ACC112 (cell line): ENCODE measurements at regions not wholly inside any gene's neighbourhood (a gene's known extent, or its start where the extent isn't known, plus 50 kb on each side); places are given as distances from the start of the nearest gene placed in this dataset.

Experiments
- H2AFZ ChIP-seq: fragments of 200-600 bp; sonication (generic); one replicate; pipeline ENCODE4 v1.6.0; 2017; ENCODE audit warnings: antibody characterized with exemption, low read length; ENCODE audit not compliant: unreplicated experiment
- H3K27ac ChIP-seq: fragments of 200-600 bp; sonication (generic); 2 replicates; pipeline ENCODE4 v1.5.1; 2014; ENCODE audit warnings: low read depth, mild to moderate bottlenecking, antibody characterized with exemption, low read length, moderate library complexity
- H3K27me3 ChIP-seq: fragments of 200-600 bp; sonication (generic); 2 replicates; pipeline ENCODE4 v1.6.1; 2014; ENCODE audit warnings: mild to moderate bottlenecking, antibody characterized with exemption, low read length, moderate library complexity, mixed read lengths; ENCODE audit not compliant: insufficient read depth
- H3K36me3 ChIP-seq: fragments of 200-600 bp; sonication (generic); 2 replicates; pipeline ENCODE4 v1.6.1; 2016; ENCODE audit warnings: mild to moderate bottlenecking, antibody characterized with exemption, low read length, moderate library complexity, mixed read lengths; ENCODE audit not compliant: insufficient read depth
- H3K4me1 ChIP-seq: fragments of 200-600 bp; sonication (generic); one replicate; pipeline ENCODE4 v1.6.1; 2016; ENCODE audit warnings: low read length, mixed read lengths; ENCODE audit not compliant: insufficient read depth, unreplicated experiment, control insufficient read depth
- H3K4me3 ChIP-seq: fragments of 200-600 bp; sonication (generic); 2 replicates; pipeline ENCODE4 v1.5.1; 2014; ENCODE audit warnings: mild to moderate bottlenecking, low read depth, low read length
- H3K79me2 ChIP-seq: fragments of 200-600 bp; sonication (generic); one replicate; pipeline ENCODE4 v1.6.0; 2016; ENCODE audit warnings: low read length; ENCODE audit not compliant: control insufficient read depth, unreplicated experiment, insufficient read depth

- Histone ChIP-seq H3K4me3 (no peak overlapping the region), H3K27me3 (peaks cover 9% of the 10 kb centered on the region; the same call in 1 of the 2 replicates), H3K36me3 (no peaks in the 10 kb centered on the region), H3K79me2 (no peaks in the 10 kb centered on the region), H3K27ac (no peak overlapping the region), H2AFZ (no peak overlapping the region), H3K4me1 (no peaks in the 10 kb centered on the region)
These were observed 362.8 kb upstream of the TBX3 start for GRCh38 chr12:115046805-115047204.

DNA sequence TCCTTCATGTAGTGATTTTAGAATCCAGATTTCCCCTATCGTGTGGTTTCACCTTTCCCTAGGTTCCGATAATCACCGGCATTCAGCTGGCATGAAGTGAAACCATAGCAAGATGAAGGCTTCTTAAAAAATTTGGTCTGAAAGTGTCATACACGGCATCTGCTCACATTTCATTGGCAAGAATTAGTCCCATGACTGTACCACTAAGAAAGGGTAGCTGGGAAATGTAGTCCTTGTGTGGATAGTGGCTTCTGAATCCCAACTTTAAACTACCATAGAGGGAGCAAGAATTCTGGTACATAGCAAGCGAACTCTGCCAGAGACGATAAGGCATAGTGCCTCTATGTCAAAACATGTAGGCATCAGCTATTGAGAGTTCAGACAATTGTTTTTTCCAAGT, 360.1 kb upstream of the TBX3 start:
- Histone ChIP-seq H3K27me3 (peaks cover 9% of the 10 kb centered on the region; the same call in 1 of the 2 replicates), H2AFZ (no peak overlapping the region), H3K4me1 (no peaks in the 10 kb centered on the region), H3K27ac (no peak overlapping the region), H3K4me3 (no peak overlapping the region), H3K79me2 (no peaks in the 10 kb centered on the region), H3K36me3 (no peaks in the 10 kb centered on the region)

DNA sequence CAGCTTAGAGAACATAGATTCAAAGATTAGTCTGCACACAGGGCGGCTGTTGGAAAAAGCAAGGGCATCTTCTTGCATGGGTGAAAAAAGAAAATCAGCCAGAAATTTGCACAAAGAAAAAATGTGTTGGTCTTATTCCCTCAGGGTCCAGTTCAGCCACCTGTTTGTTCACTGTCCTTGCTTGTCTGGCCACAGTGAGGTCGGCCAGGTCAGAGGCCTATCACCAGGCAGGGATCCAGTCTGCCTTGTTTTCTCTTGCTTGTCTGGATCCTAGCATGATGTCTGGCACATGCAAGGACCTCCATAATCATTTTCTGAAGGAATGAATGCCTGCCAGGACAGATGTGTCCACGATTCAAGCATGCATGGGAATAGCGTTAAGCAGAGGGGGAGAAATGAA, 359.1 kb upstream of the TBX3 start:
- H3K36me3 ChIP-seq = no peaks in the 10 kb centered on the region

DNA sequence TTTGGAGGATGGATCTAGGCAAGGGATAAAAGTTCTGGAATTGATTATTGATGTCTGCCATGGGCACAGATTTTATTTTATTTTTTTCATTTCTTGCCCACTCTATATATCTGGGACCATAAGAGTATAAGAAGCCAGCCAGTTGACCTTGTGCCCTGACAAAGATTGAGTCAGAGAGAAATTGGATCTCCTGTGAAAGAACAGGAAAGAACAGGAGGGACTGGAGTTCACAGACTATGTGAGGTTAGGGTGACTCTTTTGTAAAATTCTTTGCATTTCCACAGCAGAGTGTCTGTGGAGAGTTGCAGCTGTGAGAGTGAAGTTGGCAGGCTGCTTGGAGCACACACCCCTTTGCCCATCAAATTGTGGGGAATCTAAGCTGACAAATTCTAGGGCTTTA, 358.4 kb upstream of the TBX3 start:
- H3K36me3 ChIP-seq = no peaks in the 10 kb centered on the region
- H3K27ac ChIP-seq = no peak overlapping the region
- H2AFZ ChIP-seq = no peak overlapping the region
- no peak overlapping the region for H3K4me3 ChIP-seq
- 0 out of 2 replicates have a peak, but pooled peaks cover 5% of the 10 kb centered on the region for H3K27me3 ChIP-seq
- H3K79me2 ChIP-seq = no peaks in the 10 kb centered on the region
- no peaks in the 10 kb centered on the region for H3K4me1 ChIP-seq

More for the DNA sequence above, 359.1 kb upstream of the TBX3 start:
- H3K4me3 ChIP-seq = no peak overlapping the region
- no peak overlapping the region for H3K27ac ChIP-seq
- H3K79me2 ChIP-seq = no peaks in the 10 kb centered on the region
- H3K4me1 ChIP-seq = no peaks in the 10 kb centered on the region
- no peak overlapping the region for H2AFZ ChIP-seq
- H3K27me3 ChIP-seq = peaks cover 9% of the 10 kb centered on the region; the same call in 1 of the 2 replicates

DNA sequence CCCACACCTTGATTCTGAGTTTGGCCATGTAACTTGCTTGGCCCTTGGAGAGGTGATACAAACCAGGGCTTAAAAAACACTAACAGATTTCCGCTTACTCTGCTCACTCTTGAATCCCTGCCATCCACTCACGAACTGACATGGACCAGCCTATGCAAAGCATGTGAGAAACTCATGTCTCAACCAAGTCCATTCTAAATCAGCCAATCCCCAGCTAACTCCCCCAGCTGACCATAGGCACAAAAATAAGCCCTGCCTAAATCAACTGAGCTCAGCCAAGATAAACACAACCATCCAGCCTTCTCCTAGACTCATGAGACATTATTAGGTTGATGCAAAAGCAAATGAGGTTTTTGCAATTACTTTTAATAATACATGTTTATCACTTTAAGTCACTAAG, 353.9 kb upstream of the TBX3 start:
- H2AFZ ChIP-seq = no peak overlapping the region
- H3K27me3 ChIP-seq = no peaks in the 10 kb centered on the region
- no peak overlapping the region for H3K4me3 ChIP-seq
- no peak overlapping the region for H3K27ac ChIP-seq
- no peaks in the 10 kb centered on the region for H3K4me1 ChIP-seq
- no peaks in the 10 kb centered on the region for H3K36me3 ChIP-seq
- H3K79me2 ChIP-seq = no peaks in the 10 kb centered on the region

GRCh38 chr12:115035535-115036107, 351.6 kb upstream of the TBX3 start:
- H3K4me1 ChIP-seq = no peaks in the 10 kb centered on the region
- no peak overlapping the region for H3K4me3 ChIP-seq
- H3K79me2 ChIP-seq = no peaks in the 10 kb centered on the region
- H2AFZ ChIP-seq = no peak overlapping the region
- H3K27ac ChIP-seq = no peak overlapping the region
- no peaks in the 10 kb centered on the region for H3K27me3 ChIP-seq
- H3K36me3 ChIP-seq = no peaks in the 10 kb centered on the region

- Histone ChIP-seq H3K4me3 (no peak overlapping the region), H2AFZ (no peak overlapping the region), H3K4me1 (no peaks in the 10 kb centered on the region), H3K27me3 (no peaks in the 10 kb centered on the region), H3K27ac (no peak overlapping the region), H3K36me3 (no peaks in the 10 kb centered on the region), H3K79me2 (no peaks in the 10 kb centered on the region)
These were observed 348.5 kb upstream of the TBX3 start for GRCh38 chr12:115032521-115032920.

DNA sequence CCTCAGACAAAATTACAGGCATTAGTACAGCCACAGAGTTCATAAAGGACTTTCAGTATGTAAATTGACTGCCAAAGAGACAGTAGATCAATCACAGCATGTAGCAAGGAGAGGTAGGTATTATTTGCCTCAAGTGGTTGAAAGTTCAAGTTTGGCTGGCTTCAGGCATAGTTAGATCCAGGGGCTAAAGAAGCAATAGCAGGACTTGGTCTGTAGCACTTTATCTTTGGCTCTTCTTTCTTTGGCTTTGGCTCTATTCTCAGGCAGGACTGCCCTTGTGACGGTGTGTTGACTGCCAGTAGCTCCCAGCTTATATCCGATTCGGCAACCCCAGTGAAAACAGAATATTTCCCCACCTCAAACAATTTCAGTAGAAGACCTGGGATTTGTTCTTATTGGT, 346.0 kb upstream of the TBX3 start:
- no peak overlapping the region for H3K27ac ChIP-seq
- H3K79me2 ChIP-seq = no peaks in the 10 kb centered on the region
- no peaks in the 10 kb centered on the region for H3K4me1 ChIP-seq
- H3K27me3 ChIP-seq = no peaks in the 10 kb centered on the region
- no peaks in the 10 kb centered on the region for H3K36me3 ChIP-seq
- no peak overlapping the region for H3K4me3 ChIP-seq
- no peak overlapping the region for H2AFZ ChIP-seq

DNA sequence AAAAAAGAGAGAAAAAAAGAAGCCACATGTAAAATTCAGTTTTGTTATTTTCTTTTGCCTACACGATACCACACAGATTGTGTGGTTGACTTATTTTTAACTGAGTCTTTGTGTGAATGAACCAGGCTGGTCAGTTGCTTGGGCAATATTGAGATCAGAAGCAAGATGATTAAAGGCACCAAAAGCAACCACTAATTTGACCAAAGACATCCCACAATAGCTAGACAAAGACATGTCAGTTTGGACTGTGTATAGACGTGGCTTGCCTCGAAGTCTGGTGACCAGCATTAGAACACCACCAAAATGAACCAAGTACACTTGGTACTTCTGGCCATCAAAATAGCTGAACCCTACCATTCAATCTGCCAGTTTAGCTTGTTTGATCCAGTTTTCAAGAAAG, 340.6 kb upstream of the TBX3 start:
- H3K27me3 ChIP-seq = peaks cover 16% of the 10 kb centered on the region
- H2AFZ ChIP-seq = no peak overlapping the region
- no peaks in the 10 kb centered on the region for H3K36me3 ChIP-seq
- H3K4me1 ChIP-seq = no peaks in the 10 kb centered on the region
- no peak overlapping the region for H3K27ac ChIP-seq
- no peaks in the 10 kb centered on the region for H3K79me2 ChIP-seq
- no peak overlapping the region for H3K4me3 ChIP-seq

- H2AFZ ChIP-seq = no peak overlapping the region
- H3K27ac ChIP-seq = no peak overlapping the region
- no peaks in the 10 kb centered on the region for H3K79me2 ChIP-seq
- no peak overlapping the region for H3K4me3 ChIP-seq
- H3K27me3 ChIP-seq = peaks cover 16% of the 10 kb centered on the region
- H3K4me1 ChIP-seq = no peaks in the 10 kb centered on the region
- no peaks in the 10 kb centered on the region for H3K36me3 ChIP-seq
These were observed 339.6 kb upstream of the TBX3 start for GRCh38 chr12:115023279-115024265.

- no peaks in the 10 kb centered on the region for H3K79me2 ChIP-seq
- H3K4me1 ChIP-seq = no peaks in the 10 kb centered on the region
- H3K36me3 ChIP-seq = no peaks in the 10 kb centered on the region
- no peak overlapping the region for H3K27ac ChIP-seq
- peaks cover 32% of the 10 kb centered on the region for H3K27me3 ChIP-seq
- H3K4me3 ChIP-seq = no peak overlapping the region
- no peak overlapping the region for H2AFZ ChIP-seq
These were observed 336.1 kb upstream of the TBX3 start for GRCh38 chr12:115020091-115020490.
